ENCODE measurements at regions not wholly inside any gene's neighbourhood (a gene's known extent, or its start where the extent isn't known, plus 50 kb on each side); places are given as distances from the start of the nearest gene placed in this dataset.

DNA sequence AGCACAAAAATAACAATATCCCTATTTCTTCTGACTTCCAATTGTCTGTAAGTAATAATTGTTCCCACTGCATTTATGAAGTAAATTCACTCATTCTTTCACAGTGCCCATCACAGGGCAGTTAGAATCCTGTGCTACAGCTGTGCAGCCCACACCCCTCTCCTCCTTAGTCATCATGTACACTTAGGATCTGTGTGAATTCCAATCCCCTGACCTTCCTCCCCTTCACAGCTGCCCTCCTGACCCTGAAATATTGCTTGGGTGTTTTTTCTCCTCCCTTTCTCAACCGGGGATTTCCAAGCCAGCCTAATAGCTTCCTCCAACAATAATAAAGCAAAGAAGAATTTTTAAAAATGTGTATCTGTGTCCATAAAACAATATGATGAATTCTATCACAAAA lies 91.5 kb upstream of the BEND6 start:
- no peak for DNase-seq

DNA sequence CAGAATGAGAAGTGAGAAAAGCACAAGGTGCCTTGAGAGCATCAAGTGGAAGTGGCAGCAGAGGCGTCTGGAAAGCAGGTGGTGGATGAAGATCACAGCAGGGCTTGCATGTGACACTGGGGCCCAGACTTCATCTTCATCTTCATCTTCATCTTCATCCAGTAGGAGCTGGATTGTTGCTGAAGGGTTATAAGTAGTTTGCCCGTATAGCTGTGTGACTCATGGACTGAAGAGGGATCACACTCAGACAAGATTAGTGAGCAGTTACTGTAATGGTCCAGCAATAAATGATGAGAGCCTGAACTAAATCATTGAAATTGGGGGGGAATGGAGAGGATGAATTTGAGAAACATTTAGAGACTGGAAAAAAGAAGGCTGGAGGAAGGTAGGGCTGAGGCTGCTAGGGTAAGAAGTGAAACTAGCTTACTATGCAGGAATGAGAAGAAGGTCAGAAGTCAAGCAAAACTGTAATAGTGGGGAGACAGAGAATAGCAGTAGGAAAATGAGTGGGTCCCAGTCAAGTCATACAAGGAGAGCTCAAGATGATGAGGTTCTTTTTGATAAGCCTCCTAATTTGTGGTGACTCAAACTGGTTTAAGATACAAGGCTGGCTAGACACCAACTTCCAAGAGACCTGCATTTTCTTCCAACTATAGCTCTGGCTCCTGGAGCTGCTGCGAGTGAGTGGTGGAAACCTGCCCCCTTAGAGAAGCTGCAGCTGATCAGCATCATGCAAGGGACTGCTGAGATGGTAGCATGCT lies 92.3 kb upstream of the BEND6 start:
- DNase-seq, result no peak

DNA sequence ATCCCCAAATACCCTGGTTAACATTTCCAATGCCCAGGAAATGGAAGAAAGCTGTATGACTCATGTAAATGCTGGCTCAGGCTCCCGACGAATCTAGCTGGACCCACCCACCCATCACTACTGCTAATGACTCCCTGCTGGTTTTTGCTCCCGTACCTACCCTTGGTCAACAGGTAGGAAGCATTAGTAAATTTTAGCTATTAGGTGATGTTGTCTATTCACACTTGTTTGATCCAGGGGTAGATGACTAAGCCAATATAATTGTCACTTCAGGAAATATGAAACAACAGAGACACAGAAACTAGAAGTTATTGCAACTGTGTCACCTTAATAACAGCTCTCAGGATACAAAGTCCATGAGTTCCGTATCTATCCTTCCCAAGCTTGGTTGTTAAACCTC lies 94.4 kb upstream of the BEND6 start:
- DNase-seq, result no peak

DNA sequence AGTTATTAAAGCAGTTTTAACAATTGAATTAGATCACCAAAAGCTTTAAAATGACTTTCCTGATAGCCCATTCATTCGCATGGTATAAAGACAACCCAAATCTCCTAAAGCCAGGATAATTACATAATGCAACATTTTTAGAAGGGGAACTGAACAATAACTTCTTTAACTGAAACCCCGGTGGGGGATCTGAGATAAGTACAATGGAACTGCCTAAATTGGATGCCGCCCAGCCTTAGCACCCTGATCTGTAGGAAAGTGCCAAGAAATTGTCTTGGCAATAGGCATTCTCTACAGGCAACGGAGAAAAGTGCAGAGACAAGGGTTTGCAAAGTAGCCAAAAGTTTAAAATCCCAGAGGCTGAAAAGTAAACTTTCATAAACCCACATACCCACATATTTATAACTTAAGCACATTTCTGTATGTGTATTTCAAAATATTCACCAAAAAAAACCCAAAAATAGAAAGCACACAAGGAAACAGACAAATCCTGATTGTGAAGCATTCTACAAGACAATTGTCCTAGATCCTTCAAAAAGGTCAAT lies 98.8 kb upstream of the BEND6 start:
- peak; percentile 63 for DNase-seq

DNA sequence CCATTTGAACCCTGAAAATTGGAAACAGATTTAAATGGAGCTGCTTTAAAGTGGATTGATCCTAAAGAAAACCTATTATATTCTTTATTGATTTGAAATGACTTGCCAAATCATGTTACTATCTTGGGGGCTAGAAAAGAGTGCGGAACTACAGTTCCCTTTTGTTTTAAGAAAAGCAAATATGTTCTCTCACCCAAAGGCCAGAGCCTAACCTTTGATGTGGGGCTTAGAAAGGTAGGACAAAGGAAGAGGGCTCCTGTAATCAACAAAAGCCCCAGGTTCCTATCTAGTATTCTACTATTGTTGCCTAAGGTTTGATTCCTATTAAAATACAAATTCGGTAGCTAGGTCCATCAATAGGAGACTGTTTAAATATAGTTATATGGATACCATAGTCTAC lies 100.8 kb upstream of the BEND6 start:
- DNase-seq, result no peak

DNA sequence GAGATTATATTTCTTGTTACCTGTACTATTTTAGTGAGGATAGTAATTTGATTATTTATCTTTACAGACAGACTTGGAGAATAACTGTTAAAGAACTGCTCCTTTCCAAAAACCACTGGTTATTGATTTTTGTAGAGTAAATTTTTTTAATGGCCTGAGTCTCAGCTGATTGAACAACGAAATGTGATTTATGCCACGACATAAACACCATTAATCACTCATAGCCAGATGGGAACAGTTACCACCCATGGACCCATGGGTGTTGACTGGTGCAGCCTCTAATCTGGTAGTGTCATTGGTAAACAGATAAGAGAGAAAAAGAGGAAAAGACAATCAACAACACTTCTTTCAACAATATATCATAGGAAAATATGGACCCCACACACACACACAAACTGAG lies 101.4 kb upstream of the BEND6 start:
- DNase-seq, result peak; percentile 7

DNA sequence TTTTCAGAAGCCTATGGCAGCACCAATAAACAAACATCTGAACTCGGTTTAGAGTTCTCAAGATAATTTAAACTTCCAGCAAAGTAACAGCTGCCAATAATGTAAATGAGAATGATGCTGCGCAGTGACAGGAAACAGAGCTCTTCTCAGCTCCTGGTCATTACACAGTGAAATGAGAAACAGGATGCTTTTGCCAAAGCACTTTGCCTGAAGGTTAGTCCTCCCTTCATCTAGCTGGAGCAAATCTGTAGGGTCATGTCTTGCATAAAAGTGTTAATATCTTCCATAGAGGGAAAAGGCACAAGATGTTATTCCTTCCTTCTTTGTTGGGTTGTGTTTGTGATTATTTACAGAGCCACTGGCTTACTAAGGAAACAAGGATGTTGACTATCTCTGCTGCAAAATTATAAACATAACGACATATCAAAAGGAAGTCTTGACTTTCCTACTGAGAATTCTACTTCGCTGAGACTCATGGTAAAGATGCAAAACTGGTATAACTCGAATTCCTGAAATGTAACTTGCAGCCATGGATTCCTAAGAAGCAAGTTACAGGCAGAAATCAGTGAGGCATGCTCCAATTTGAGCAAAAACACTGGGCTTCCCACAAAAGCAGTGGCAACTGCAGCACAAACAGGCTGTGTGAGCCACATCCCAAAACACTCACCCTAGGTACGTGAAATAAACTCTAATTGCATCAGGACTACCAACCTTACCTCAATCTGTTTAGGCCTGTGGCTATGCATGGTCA lies 102.5 kb upstream of the BEND6 start:
- DNase-seq, result no peak

DNA sequence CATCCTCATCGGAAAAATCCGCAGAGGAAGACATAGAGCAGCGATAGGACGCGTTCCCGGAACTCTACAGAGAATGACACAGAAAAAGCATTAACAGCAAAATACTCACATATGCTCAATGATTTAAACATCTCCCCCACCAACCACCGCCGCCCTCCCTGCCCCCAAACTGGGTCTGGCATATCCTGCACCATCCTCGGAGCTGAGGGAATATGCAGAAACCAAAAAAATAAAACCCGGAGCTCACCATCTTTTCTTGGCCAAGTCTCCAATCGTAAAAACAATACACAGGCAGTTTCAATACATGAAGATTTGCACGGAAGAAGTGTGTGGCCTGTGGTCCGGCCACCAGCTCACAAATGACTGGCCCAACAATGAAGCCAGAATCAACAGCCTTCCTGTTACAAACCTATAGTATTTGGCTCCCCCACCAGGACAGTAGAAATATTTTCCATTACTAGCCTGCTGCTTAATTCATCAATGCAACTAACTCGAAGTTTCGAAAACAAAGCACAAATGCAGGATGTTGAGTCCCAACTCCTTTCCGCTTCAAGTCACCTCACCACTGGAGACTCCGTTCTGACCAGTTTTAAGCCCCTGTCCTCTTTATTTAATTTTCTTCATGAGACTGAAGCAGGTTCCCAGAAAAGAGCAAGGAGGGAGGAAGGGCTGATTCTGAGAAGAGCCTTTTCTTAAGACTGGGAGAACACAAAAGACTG lies 103.2 kb upstream of the BEND6 start:
- DNase-seq, result peak; percentile 92

DNA sequence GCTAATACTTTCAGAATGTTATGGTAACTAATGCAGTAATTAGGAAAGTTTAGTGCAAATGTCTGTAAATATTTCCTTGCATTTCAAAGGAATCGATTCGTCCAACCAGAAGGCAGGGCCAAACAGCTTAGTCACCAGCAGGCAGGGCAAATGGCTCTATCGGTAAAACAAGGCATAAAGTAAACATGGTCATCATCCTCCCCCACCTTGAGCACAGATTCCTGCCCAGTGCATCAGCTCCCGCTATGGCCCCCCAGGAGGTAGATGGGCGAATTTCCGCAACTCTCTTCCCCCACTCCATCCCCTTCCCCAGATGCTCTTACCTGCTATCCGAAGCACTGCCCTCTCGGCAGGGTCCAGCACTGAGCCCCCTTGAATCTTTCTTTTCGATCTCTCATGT lies 103.8 kb upstream of the BEND6 start:
- DNase-seq, result no peak

DNA sequence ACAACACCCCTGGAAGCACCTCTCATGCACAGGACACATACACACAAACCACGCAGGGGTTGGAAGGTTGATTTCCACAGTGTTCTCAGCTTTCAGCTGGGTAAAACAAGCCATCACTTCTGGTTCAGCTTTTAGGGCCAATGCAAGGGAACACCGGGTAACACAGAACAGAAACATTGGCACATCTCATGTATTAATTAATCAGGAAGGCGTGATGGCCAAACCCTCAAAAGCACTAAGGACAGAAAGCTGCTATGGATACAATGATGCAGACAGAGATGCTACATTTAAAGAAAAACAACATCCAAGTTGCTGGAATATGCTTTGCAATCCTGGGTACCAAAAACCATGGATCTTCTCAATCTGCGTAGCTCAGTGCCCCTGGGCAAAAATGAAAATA lies 104.3 kb upstream of the BEND6 start:
- DNase-seq, result no peak

DNA sequence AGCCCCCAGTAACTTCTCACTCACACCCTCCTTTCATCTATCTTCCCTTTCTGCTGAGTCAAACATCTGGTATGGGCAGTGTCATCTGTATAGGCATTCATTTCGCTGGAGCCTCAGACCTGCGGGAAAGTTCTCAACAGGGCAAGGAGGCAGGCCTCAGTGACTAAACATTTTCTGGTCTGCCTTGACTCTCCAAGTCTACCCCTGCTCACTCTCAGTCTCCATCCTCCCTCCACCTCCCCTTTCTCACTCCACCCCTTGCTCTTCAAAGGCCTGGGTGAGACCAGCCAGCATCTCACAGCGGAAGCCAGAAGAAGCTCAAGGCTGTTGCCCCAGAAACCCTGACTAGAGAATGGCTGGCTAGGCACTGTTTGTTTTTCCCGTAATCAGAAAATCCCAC lies 105.0 kb upstream of the BEND6 start:
- DNase-seq, result no peak

DNA sequence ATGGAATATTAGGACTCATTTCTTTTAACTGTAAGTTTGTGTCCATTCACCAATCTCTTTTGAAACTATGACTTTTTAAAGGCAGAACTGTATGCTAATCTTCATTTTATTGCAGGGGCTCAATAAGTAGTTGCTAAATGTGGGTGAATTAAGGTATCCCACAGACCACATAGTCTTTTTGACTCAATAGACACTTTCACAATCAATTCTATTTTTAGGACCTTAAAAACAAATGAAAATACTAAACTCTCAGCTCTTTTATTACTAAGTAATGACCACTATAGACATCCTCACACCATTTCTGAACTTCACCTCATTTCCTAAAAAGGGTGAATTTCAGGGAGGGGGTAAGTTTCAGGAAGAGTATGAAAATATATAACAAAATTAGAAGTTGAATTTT lies 106.8 kb upstream of the BEND6 start:
- no peak for DNase-seq

DNA sequence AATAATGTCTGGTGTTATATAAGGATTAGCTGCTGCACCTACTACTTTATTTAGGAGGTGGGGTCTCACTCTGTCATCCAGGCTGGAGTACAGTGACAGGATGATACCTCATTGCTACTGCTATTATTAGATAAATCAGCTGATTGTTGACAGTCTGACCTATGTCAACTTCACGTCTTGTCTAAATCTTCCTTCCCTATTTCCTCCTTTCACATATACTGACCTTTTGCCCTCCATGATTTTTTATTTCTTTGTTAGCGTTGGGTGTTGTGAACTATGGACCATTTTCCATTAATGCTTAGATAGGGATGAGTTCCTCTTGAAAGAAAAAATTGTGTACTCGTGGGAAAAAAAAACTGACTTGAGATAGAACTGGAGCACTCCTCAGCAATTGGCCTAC lies 109.9 kb upstream of the BEND6 start:
- DNase-seq, result no peak

DNA sequence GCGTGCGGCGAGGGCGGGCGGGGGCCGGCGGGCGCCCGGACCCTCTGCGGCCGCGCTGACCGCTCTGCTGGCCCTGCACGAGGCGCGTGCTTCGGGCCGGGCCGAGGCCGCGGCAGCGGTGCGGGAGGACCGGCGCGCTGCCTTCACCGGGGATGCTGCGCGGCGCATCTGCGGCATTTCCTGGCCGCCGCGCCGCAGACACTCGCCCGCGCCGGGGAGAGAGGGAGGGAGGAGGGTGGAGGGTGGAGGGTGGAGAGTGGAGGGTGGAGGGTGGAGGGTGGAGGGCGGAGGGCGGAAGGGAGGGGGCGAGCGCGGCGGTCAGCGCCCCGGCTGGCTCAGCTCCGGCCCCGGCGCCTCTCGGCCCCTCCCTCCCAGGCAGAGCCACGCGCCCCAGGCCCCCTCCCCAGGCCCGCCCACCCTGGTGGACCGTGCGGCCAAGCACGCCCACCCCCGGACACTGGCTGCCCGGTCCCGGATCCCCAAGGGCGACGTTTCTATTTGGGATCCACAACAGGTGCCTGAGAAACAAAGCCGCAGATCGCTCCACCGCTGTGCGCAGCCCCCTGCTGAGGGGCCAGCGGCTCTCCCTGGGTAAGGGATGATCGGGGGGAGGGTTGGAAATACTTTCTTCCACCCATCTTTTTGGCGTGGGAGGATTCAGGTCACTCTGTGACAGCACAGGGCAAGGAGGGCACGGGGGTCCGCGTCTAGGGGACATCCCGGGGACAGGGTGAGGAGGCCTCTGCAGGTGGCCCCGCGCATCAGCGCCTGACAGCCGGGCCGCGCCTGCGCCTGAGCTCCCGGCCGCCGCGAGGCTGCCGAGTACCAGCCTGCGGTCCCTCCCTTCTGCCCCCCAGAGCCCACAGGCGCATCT lies 111.2 kb upstream of the BEND6 start:
- peak; percentile 90 for DNase-seq

DNA sequence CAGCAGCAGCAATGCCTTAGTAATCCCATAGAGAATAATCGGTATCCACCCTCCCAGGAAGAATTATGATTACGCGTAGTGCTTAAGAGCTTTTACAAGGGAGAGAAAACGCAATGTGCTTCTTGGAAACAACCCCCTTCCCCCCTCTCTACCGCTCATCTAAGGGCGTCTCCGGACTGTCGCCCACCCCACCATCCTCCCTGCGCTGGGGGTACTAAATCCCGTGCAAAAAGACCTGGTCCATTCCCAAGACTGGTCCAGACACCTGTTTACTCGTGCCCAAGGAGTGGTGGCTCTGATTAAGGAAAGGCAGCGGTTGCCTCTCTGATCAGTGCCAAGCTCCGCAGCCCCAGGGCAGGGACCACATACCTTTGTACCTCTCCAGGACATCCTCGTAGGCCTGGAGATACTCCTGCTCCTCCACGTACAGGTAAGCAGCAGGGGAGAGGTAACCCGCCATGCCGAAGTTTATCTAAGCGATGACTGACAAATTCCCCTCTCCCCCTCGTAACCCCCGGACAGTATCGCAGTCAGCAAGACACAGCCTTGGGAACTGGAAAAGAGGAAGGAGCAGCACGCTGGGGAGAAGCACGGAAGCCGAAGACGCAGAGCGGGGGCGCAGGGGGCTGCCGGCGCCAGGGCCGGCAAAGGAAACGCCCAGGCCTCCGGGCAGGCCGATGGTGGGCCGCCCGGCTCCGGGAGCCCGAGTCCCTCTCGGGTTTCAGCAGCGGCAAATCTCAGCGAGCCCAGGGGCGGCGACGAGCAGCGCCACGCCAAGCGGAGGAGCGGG lies 112.0 kb upstream of the BEND6 start:
- DNase-seq, result peak; percentile 43

DNA sequence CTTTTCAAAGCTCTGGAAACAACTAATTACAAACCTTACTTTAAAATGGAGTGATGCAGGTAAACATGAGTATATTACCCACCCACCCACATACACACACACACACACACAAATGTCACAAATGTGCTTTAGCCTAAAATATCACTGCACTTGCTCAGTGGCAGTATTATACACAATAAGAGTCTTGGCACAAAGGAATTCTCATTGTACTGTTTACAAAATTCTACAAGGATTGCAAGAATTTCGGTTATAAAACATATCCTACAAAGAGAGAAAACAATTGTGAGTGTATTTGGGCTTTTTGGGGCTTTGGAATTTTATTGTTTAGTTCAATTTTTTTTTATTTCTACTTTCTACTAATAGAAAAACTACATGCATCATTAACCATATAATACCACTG lies 113.2 kb upstream of the BEND6 start:
- no peak for DNase-seq

DNA sequence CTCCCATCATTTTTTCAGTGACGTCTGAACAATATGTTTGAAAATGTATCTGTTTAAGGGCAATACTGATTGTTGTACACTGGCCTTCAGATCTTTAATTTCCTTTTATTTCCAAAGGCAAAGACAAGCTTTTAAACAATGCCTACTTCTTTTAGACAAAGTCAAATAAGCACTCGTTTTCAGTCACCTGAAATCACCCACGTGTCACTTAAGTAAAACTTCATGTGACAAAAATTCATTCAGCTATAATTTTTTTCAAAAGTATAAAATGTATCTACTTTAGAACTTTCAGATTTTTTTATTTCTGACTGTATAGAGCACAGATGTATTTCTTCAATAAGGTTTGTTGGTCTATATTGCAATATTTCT lies 113.5 kb upstream of the BEND6 start:
- no peak for DNase-seq

DNA sequence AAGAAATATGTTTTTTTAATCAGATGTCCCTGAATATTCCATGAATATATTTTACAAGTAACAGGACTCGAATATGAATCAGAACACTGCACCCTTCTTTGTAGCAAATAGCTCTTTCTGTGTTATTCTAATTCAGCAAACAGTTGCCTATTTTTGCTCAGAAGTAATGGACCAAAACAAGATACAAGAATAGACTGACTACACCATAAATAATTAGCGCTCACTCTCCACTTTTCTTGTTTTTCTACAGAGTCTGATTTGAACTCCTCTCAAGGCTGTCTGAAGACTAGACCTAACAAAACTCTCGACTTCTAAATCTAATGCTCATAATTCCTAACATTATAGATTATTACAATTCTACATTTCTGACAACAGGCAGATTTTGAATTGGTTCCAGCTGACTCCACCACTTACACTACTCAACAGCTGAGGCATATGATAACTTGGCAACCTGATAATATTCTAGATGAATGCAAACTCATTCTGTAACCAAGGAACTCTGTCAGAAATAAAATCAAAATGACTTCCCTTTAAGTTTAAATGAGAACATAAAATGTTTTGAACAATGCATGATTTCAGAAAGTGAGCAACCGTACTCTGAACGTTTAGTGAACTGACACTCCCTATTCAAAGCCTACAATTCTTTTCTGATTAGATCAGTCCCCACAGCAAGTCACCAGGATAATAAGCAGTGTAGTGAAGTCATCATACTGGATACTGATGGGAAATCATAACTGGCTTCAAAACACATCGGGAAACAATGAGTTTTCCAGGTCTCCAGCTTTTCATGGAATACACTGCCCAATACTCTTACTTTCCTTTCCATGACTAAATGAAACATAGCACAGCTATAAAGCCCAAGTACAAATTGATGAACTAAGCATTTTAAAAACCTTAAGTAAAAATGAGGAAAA lies 114.2 kb upstream of the BEND6 start:
- peak; percentile 11 for DNase-seq

DNA sequence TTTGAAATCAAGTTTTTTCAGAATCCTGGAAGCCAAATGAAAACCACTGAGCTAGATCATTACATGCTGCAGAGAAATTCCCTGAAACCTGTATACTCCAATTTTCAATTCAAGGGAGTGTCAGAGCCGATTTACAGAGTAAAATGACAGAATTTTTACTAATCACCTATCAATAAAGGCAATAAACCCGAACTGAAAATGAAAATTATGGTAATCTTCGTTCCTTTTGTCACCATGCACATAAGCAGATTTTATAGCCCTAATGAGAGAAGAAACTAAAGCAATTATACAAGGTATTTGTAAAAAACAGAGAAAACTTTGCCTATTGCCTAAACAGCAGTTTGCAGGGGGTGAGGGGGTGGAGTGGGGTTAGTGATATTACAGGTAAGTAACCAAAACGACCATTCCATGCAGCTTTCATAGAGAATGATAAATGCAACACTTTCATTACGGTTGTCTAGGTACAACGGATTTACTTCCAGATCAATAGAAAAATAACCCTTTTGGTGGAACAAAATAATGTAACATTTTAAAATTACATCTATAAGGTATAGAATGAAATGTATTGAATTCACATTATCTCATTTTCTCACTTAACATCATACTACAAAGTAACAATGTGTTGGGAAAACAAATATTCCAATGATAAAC lies 115.2 kb upstream of the BEND6 start:
- no peak for DNase-seq

DNA sequence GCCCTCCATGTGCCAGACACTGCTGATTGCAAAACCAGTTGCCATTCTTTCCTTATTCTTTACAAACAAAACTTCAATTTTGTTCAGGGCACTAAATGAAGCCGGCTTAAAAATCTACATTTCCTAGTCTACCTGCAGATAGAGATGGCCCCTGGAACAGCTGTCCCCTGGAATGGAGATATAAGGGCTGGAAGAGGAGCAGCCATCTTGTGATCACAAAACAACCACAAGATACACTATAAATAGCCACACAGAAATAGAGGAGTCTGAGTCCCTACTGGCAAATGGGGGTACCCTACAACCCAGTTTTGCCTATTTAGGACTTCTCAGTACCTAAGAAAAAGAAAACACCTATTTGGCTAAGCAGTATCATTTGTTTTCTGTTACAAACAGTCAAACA lies 115.9 kb upstream of the BEND6 start:
- no peak for DNase-seq
